EH (cell line): ENCODE measurements at regions not wholly inside any gene's neighbourhood (a gene's known extent, or its start where the extent isn't known, plus 50 kb on each side); places are given as distances from the start of the nearest gene placed in this dataset.
"Not testable (repeated sequence)": the region's sequence is repeated elsewhere in the genome, so short reads cannot be mapped to it uniquely, and the experiment has no call there.

Experiments used
- DNase-seq: peaks from one replicate; pipeline ENCODE4 v3.0.0-alpha.2; 2015; ENCODE audit warnings: low read depth

GRCh38 chr4:141851246-141851891, 215.0 kb downstream of the IL15 start:
- peak; percentile 28 for DNase-seq

DNA sequence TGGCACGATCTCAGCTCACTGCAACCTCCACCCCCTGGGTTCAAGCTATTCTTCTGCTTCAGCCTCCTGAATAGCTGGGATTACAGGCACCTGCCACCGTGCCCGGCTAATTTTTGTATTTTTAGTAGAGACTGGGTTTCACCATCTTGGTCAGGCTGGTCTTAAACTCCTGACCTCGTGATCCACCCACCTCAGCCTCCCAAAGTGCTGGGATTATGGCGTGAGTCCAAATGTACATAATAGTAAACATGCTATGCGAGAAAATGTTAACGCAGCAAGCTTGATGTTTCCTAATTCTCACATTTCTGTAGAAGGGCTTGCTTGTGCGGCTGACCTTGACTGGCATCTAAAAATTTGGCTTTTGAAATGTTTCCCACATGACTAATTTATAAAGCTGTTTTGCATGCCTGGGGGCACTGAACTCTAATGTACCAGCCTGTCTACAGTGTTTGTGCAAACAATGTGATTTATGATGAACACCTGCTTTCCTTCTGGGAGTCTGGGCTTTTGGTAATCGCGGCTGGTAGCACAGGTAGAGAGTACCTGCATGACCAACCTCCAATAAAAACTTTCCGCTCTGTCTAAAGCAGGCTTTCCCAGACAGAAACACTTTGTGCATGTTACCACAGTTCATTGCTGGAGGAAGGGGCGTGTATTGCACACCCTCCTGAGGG, 216.8 kb downstream of the IL15 start:
- peak; percentile 56 for DNase-seq

DNA sequence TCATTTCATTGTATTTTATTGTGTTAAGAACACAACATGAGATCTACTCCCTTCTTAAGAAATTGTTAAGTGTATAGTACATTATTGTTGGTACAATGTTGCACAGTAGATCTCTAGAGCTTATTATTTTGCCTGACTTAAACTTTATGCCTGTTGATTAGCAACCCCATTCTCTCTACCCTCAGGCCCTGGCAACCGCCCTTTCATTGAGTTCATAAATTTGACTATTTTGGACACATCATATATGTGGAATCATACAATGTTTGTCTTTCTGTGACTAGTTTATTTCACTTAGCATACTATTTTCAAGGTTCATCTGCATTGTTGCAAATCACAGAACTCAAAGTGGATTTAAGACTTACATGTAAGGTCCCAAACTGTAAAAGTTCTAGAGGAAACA, 222.1 kb downstream of the IL15 start:
- DNase-seq: peak; percentile 23

- no peak for DNase-seq
These were observed 224.6 kb downstream of the IL15 start for GRCh38 chr4:141860974-141861373.

- DNase-seq: no peak
These were observed 233.8 kb downstream of the IL15 start for GRCh38 chr4:141870152-141870551.

- peak; percentile 44 for DNase-seq
These were observed 234.8 kb downstream of the IL15 start for GRCh38 chr4:141871086-141871770.

- DNase-seq: not testable (repeated sequence)
These were observed 246.3 kb downstream of the IL15 start for GRCh38 chr4:141882650-141883049.

DNA sequence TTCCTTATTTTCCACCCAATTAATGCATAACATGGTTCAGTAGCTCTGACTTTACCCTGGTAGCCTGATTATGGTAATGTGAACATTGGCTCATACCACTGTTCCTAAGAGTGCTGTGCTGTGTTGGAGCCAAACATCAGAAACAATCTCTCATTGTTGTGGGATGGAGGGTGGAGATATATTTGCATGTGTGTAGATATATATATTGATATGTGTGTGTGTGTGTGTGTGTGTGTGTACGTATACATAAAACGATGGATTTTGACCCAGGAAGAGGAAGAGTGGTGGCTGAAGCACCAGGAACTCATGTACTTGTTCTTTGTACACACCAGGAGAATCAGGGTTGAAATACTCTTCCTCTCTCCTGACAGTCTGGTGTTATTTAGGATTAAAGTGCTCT, 247.7 kb downstream of the IL15 start:
- DNase-seq: no peak

- DNase-seq: no peak
These were observed 248.7 kb downstream of the IL15 start for GRCh38 chr4:141885112-141885511.

DNA sequence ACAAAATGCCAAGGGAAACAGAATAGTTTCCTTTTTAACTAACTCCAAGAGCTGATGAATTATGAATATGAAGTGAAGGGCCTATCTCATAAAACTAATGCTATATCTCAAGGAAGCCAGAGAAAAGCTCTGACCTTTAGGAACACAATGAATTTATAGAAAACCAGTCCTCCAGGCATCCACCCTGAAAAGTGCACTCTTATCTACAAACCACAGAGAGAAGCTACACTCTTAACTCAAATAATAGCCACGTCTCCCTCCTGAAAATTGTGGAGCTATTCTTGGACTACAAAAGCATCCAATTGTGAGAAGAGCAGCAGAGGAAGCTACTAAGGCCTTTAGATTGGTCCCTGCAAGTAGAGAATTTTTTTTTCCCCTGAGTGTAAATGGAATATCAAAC, 253.9 kb downstream of the IL15 start:
- peak; percentile 23 for DNase-seq

- DNase-seq: no peak
These were observed 255.1 kb downstream of the IL15 start for GRCh38 chr4:141891260-141892120.

- no peak for DNase-seq
These were observed 260.3 kb downstream of the IL15 start for GRCh38 chr4:141896687-141897086.

- no peak for DNase-seq
These were observed 262.0 kb downstream of the IL15 start for GRCh38 chr4:141898346-141898745.

DNA sequence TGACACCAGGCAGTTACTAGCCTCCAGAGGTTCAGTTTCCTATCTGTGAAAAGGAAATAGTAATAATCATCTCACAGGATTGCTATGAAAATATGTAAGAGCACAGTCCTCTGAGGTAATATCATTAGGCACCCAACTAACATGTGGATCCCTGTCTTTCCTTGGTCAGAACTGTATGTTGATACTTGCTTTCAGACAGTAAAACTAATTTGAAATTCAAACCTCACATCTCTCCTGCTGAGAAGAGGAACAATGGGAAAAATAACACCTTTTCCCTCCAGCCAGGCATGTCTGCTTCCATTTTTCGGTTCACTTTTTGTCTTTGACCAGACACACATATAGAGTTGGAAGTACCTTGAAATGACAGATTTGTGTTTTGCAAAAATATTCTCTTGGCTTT, 262.7 kb downstream of the IL15 start:
- DNase-seq: peak; percentile 39

DNA sequence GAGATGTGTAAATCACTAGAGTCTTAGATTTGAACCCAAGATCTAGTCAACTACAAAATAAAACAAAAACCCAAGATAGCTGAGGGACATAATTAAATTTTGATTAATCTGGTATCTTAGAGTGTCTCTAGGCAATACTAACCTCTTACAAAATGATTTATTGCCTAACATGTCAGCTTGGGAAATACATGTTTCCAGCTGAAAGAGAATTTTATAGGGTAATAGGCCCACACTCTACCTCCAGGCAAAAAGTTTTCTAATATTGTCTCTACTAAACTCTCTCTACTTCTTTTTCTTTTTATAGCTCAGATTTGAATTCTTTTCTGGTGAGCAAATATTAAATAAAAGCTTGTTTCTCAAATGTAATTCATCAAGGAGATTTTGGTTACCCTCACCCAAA, 263.2 kb downstream of the IL15 start:
- peak; percentile 83 for DNase-seq

DNA sequence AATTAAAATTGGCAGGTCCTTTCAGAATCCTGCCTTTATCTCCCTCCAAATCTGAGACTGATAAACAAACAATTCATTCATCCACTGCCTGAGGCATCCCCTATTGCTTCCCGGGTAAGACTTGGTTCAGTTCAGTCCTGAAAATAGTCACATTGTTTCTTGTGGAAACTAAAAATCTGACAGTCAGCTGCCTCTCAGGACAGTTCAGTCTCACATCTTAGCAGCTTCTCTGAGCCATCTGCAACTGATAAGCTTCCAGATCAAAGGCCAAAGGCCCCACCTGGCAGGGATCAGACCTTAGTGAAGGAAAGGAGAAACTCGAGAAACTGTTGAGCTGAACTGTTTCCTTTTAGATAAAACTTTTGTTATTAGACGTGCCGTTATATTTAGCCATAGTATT, 264.5 kb downstream of the IL15 start:
- DNase-seq: no peak

GRCh38 chr4:141905751-141906150, 269.4 kb downstream of the IL15 start:
- DNase-seq: peak; percentile 96

GRCh38 chr4:141909541-141909940, 273.2 kb downstream of the IL15 start:
- DNase-seq: peak; percentile 48

DNA sequence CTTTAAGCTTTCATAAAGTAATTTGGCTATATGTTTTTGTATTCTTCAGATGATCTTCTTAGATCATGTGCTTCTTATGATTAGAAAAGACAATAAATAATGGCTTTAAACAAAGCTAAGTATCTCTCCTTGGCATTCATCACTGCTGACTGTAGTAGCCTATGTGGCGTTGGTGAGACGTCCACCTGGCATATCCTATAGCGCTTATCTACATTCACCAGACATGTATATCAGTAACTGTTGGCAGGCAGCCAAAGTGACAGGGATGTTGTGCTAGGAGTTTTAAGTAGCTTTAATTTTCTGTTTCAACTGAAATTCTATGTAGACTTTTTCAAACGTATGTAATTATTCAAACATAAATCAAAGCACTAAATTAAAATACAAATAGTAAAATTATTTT, 276.4 kb downstream of the IL15 start:
- no peak for DNase-seq

DNA sequence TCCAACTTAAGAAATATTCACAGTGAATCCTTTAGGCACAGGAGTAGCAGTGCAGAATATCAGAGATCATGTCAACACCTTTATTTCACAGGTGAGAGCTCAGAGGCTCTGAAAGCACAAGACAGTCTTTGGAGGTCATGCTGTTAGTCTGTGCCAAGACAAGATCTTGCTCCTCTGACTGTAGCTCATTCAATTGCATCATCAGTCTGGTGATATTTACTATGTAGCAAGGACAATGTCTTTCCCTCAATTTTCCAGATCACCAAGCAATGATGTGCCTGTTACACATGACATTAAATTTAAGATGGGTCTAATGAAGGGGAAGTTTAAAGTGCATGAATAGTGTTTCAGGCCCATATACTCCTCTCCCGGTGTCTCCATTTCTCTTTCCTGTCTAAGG, 277.5 kb downstream of the IL15 start:
- DNase-seq: peak; percentile 33

- DNase-seq: peak; percentile 68
These were observed 278.4 kb downstream of the IL15 start for GRCh38 chr4:141914746-141915145.

DNA sequence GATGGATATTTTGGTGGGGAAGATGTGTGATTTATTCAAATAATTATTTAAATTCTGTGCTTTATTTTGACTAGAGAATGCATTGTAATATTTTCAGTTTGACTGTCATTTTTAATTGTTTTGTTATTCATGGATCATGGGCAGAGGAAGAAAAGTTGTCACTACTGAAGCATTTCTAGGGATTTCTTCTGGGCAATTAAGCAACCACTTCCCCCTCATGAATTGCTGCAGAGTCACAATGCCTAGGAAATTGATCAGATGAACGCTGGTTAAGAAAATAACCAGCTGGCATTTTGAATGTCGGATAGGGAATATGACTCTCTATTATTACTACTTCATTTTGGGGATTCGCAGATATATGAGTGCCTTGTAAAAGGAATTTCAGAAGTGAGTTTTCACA, 283.3 kb downstream of the IL15 start:
- DNase-seq: no peak
